Peyer's patch (tissue), 4 donors: ENCODE measurements at regions not wholly inside any gene's neighbourhood (a gene's known extent, or its start where the extent isn't known, plus 50 kb on each side); places are given as distances from the start of the nearest gene placed in this dataset.

Source experiments
- DNase-seq, 3 donors: peaks; one replicate each; pipeline ENCODE4 v3.0.0-alpha.2; 2017 to 2019
- H3K27ac ChIP-seq, 4 donors: fragments of 200-600 bp; sonication (generic); one replicate each; pipeline ENCODE4 v1.5.1; 2016 to 2019
- H3K27me3 ChIP-seq, 2 donors: fragments of 200-600 bp; sonication (generic); one replicate each; pipeline ENCODE4 v1.5.1; 2019
- H3K36me3 ChIP-seq, 3 donors: fragments of 200-600 bp; sonication (generic); one replicate each; pipeline ENCODE4 v1.5.1; 2016 to 2019
- H3K4me1 ChIP-seq, 4 donors: fragments of 200-600 bp; sonication (generic); one replicate each; pipeline ENCODE4 v1.5.1; 2016 to 2019
- H3K4me3 ChIP-seq, 4 donors: fragments of 200-600 bp; sonication (generic); 1 replicate in 3 of 4; 2 replicates in 1 of 4; pipeline ENCODE4 v1.5.1; 2016 to 2019; ENCODE audit warnings: mild to moderate bottlenecking in 1 of 4
- H3K9me3 ChIP-seq, 4 donors: fragments of 200-600 bp; sonication (generic); one replicate each; pipeline ENCODE4 v1.5.1; 2016 to 2019; ENCODE audit warnings: mild to moderate bottlenecking in 1 of 4
- POLR2A ChIP-seq, 2 donors: fragments of 450-650 bp; IDR thresholded peaks; one replicate each; pipeline ENCODE4 v1.5.1; 2017; ENCODE audit warnings: antibody characterized with exemption in 2 of 2, mild to moderate bottlenecking in 2 of 2, moderate library complexity in 2 of 2
- TF ChIP-seq, protein P1 (sequence below), 6 experiments: fragments of 450-650 bp in 4 of 6; fragments of 200-600 bp in 2 of 6; sonication (generic) in 1 of 6; IDR thresholded peaks; one replicate each; pipeline ENCODE4 v1.5.1; 2017 to 2019; ENCODE audit warnings: antibody characterized with exemption in 6 of 6, mild to moderate bottlenecking in 3 of 6, moderate library complexity in 1 of 6

DNA sequence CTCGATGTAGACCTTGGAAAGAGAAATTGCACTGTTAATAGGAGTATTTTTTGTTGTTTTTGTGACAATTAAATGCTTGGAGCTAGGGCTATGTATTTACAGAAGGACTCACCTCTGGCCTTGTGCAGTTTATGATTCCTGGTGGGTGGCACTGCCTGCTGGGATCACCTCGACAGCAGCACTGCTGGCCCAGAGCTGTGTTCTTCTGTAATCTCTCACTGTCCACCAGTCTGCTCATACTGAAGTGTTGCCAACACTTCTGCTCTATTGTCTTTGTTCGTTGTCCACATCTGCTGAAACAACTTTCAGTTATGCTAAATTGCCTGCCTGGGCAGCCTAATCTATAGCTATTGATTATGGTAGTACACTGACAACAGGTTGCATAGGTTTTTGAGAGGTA lies 194.4 kb upstream of the ANK2 start:
- TF ChIP-seq, protein P1, sequence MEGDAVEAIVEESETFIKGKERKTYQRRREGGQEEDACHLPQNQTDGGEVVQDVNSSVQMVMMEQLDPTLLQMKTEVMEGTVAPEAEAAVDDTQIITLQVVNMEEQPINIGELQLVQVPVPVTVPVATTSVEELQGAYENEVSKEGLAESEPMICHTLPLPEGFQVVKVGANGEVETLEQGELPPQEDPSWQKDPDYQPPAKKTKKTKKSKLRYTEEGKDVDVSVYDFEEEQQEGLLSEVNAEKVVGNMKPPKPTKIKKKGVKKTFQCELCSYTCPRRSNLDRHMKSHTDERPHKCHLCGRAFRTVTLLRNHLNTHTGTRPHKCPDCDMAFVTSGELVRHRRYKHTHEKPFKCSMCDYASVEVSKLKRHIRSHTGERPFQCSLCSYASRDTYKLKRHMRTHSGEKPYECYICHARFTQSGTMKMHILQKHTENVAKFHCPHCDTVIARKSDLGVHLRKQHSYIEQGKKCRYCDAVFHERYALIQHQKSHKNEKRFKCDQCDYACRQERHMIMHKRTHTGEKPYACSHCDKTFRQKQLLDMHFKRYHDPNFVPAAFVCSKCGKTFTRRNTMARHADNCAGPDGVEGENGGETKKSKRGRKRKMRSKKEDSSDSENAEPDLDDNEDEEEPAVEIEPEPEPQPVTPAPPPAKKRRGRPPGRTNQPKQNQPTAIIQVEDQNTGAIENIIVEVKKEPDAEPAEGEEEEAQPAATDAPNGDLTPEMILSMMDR (IDR thresholded peaks at IDR 0.05): no peak
- TF ChIP-seq POLR2A (IDR thresholded peaks at IDR 0.05): no peak
- Histone ChIP-seq H3K36me3 (no peaks in the 10 kb centered on the region), H3K4me1 (no peaks in the 10 kb centered on the region), H3K27ac (no peak overlapping the region), H3K27me3 (no peaks in the 10 kb centered on the region), H3K4me3 (no peak overlapping the region), H3K9me3 (no peaks in the 10 kb centered on the region)
- no peak for DNase-seq

DNA sequence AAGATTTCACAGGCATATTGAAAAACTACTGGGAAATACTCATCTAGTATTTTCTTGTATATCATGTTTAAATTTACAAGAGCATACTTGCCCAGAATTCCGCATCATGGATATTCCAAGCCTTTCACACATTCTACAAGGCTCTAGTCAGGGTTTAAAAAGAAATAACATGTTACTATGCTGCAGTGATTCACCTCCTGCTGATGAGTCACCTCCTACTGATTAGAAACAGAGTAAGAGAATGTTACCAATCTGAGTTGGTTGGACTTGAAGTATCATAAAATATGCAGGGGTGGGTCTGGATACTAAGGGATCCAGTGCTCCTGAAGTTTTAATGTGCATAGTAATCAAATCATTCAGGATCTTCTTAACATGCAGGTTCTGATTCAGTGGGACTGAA lies 192.0 kb upstream of the ANK2 start:
- TF ChIP-seq, protein P1 (IDR thresholded peaks at IDR 0.05): no peak
- no peak for TF ChIP-seq POLR2A (IDR thresholded peaks at IDR 0.05)
- H3K27me3 ChIP-seq: no peaks in the 10 kb centered on the region
- H3K4me3 ChIP-seq: no peak overlapping the region
- H3K4me1 ChIP-seq: no peaks in the 10 kb centered on the region
- H3K27ac ChIP-seq: no peak overlapping the region
- no peaks in the 10 kb centered on the region for H3K9me3 ChIP-seq
- no peaks in the 10 kb centered on the region for H3K36me3 ChIP-seq
- DNase-seq: no peak

DNA sequence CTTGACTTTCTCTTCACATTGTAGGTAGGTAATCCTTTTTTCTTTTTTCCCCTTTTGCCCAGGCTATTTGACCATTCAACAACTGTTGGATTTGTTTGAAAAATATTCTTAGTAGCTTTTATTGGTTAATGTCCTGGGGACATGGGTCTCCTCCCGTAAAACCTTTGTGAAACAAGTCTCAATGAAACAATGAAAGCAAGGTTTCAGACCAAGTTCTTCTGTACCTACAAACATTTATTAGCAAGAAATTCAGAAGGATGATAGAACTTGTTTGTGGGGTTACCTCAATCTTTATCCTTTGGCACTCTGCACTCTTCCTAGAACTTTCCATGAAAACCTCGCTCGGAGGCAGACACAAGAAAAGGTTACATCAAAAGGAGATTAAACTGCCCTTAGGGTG lies 190.7 kb upstream of the ANK2 start:
- H3K27me3 ChIP-seq: no peaks in the 10 kb centered on the region
- no peak for TF ChIP-seq POLR2A (IDR thresholded peaks at IDR 0.05)
- TF ChIP-seq, protein P1 (IDR thresholded peaks at IDR 0.05): no peak
- H3K9me3 ChIP-seq: no peaks in the 10 kb centered on the region
- no peak overlapping the region for H3K4me3 ChIP-seq
- H3K27ac ChIP-seq: no peak overlapping the region
- no peaks in the 10 kb centered on the region for H3K36me3 ChIP-seq
- no peak for DNase-seq
- no peaks in the 10 kb centered on the region for H3K4me1 ChIP-seq

DNA sequence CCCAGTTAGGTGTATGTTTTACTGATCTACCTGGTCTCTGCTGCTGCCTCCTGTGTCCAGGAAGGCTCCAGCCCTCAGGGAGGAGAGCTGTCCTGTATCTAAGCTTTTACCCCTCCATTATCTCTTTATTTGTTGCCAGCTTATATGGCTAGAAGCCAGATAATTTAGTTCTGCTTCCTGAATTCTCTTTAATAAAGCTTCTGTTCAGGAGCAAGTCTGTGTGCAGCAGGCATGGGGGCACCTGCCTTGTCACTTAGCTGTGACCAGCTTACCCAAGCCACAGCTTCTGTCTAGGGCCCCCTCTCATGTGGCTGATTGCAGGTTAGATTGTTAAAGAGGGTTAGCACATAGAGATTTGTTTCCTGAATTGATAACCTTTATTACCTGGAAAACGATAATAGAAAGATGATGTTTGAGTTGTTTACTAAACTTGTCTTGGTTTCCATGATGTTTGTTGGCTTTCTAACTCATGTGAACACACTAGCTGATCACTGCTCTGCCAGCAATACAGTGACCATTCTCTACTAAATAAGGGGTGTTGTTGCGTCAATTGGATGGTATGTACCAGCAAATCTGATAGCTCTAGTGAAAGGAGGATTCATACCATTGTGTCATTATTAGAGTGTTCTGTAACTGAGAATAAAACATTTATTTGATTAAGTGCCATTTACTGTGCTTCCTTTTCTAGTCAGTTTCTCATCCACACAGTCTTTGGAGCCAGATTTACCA lies 189.8 kb upstream of the ANK2 start:
- H3K4me1 ChIP-seq: no peaks in the 10 kb centered on the region
- no peak overlapping the region for H3K27ac ChIP-seq

DNA sequence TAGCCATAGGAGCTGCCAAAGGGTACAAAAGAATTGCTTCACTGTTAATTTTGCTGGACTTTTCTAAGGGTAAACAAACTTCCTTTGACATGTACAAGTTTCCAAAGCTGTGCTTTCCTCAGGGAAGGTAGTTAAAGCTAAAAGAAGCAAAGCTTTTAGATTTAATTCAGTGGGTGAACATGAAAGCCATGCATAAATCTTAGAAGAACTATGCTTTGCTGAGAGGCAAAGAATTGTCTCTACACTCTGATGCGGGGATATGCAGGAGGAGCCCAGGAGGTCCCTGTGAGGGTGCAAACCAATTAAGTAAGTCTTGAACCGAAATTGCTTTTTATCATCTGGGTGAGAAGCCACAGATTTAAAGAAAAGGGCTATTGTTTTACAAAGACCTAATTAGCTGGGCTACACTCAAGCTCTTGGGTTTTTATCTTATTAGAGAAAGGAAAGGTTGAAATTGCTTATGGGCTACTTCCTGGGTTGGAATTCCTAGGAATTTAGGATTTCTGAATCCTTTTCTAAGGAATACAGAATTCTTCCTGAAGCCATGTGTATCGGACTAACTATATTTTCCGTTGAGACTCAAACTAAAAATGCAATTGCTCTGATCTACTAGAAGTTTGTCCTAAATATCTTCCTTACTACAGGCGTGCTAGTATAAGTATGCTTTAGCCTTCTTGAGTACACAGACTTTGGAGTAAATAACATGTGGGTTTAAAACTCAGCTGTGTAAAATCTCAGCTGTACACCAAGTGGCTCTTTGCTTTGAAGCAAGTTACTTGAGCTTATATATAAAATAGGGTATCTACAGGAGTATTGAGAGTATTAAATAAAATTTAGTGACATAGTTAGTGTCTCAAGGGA lies 188.4 kb upstream of the ANK2 start:
- Histone ChIP-seq H3K4me3 (no peak overlapping the region), H3K36me3 (no peaks in the 10 kb centered on the region), H3K27me3 (no peaks in the 10 kb centered on the region), H3K4me1 (no peaks in the 10 kb centered on the region), H3K27ac (no peak overlapping the region), H3K9me3 (no peaks in the 10 kb centered on the region)
- TF ChIP-seq, protein P1 (IDR thresholded peaks at IDR 0.05): no peak
- no peak for TF ChIP-seq POLR2A (IDR thresholded peaks at IDR 0.05)
- DNase-seq: no peak

More for the DNA sequence above, 189.8 kb upstream of the ANK2 start:
- Histone ChIP-seq H3K9me3 (no peaks in the 10 kb centered on the region), H3K27me3 (no peaks in the 10 kb centered on the region), H3K36me3 (no peaks in the 10 kb centered on the region), H3K4me3 (no peak overlapping the region)
- no peak for TF ChIP-seq POLR2A (IDR thresholded peaks at IDR 0.05)
- TF ChIP-seq, protein P1 (IDR thresholded peaks at IDR 0.05): no peak
- no peak for DNase-seq
